Activated CD8-positive, alpha-beta T cell treated with anti-CD3 and anti-CD28 coated beads for 36 hours (primary cell): ENCODE measurements at regions not wholly inside any gene's neighbourhood (a gene's known extent, or its start where the extent isn't known, plus 50 kb on each side); places are given as distances from the start of the nearest gene placed in this dataset.
"Not testable (repeated sequence)": the region's sequence is repeated elsewhere in the genome, so short reads cannot be mapped to it uniquely, and the experiment has no call there.

Experiments
- ATAC-seq: fragments of 200-7000 bp; cut with Tn5 transposase; one replicate; pipeline ENCODE4 v1.10.0; 2021; ENCODE audit warnings: mild to moderate bottlenecking, moderate library complexity
- CTCF ChIA-PET: fragments of 350-600 bp; sonication (Branson Sonifier 250); formaldehyde crosslinking; loops from one replicate; lab custom pipeline; 2021; ENCODE audit warnings: antibody characterized with exemption; lab: Charles Lee
- POLR2A ChIA-PET: fragments of 350-600 bp; sonication (Branson Sonifier 250); formaldehyde crosslinking; loops from one replicate; lab custom pipeline; 2021; ENCODE audit warnings: antibody characterized with exemption; lab: Charles Lee
- DNase-seq: peaks from one replicate; pipeline ENCODE4 v3.0.0-alpha.2; 2020
- H3K27ac Mint-ChIP-seq: one replicate; pipeline ENCODE4 v1.8.0; 2021; ENCODE audit warnings: mild to moderate bottlenecking, mixed read lengths
- H3K27me3 Mint-ChIP-seq: one replicate; pipeline ENCODE4 v1.8.0; 2021; ENCODE audit warnings: mixed read lengths
- H3K36me3 Mint-ChIP-seq: one replicate; pipeline ENCODE4 v1.8.0; 2021; ENCODE audit warnings: low read depth, mixed read lengths
- H3K4me1 Mint-ChIP-seq: one replicate; pipeline ENCODE4 v1.8.0; 2021; ENCODE audit warnings: low read depth, mixed read lengths
- H3K4me3 Mint-ChIP-seq: one replicate; pipeline ENCODE4 v1.8.0; 2021; ENCODE audit warnings: mild to moderate bottlenecking, moderate library complexity, mixed read lengths
- H3K9me3 Mint-ChIP-seq: one replicate; pipeline ENCODE4 v1.8.0; 2021; ENCODE audit warnings: mixed read lengths
- CTCF ChIP-seq: fragments of 200-600 bp; IDR thresholded peaks from one replicate; pipeline ENCODE4 v1.8.0; 2022; ENCODE audit warnings: antibody characterized with exemption, mild to moderate bottlenecking
- intact Hi-C: fragments of 100-400 bp; cut with micrococcal nuclease; formaldehyde crosslinking; loops from one replicate; pipeline ENCODE4 v1.10.0; 2022

DNA sequence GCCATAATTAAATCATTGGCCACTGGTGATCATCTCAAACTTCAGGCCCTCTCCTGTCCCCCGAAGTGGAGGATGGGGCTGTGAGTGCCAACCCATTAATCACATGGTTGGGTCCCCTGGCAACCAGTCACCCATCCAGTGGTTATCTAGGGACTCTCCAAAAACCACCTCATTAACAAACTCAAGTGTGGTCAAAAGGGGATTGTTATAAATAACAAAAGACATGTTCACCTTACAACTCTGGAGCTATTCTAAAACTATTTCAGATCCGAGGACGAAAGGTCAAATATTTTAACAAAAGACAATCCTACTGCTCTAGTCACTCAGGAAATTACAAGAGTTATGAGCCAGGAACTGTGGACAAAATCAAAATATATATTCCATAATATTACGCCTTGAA lies 60.0 kb upstream of the PRNP start:
- DNase-seq = no peak
- CTCF ChIA-PET = interaction anchor here (1.5 kb wide), 1 partner anchor 72 kb away, joined by 3 read pairs; no protein-coding TSS in a partner anchor
- intact Hi-C loops = no loop called here

DNA sequence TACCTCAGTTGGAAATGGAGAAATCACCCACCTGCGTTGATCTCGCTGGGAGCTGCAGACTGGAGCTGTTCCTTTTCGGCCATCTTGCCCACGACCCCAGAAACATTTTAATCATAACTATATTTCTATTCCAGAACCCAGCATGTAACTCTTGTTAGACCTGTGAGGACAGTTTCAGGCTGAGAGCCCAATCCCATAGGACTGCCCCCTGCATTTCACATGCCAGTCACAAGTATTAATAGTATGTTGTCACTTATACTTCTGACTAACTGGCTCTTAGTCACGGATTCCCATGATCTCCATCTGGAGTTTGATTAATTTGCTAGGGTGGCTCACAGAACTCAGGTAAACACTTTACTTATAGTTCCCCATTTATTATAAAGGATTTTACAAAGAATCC lies 60.6 kb upstream of the PRNP start:
- DNase-seq (no peak), ATAC-seq (no peak)
- peaks cover 8% of the 10 kb centered on the region for H3K27me3 Mint-ChIP-seq
- intact Hi-C loops = no loop called here
- no peaks in the 10 kb centered on the region for H3K36me3 Mint-ChIP-seq
- ChIA-PET POLR2A (no interaction called here), CTCF (interaction anchor here (1.5 kb wide), 1 partner anchor 72 kb away, joined by 3 read pairs; no protein-coding TSS in a partner anchor)
- no peak for TF ChIP-seq CTCF
- H3K9me3 Mint-ChIP-seq = peaks cover 3% of the 10 kb centered on the region
- no peaks in the 10 kb centered on the region for H3K4me1 Mint-ChIP-seq
- no peak overlapping the region for H3K4me3 Mint-ChIP-seq
- no peak overlapping the region for H3K27ac Mint-ChIP-seq

More for the DNA sequence above, 60.0 kb upstream of the PRNP start:
- POLR2A ChIA-PET = no interaction called here
- ATAC-seq = no peak
- peaks cover 8% of the 10 kb centered on the region for H3K27me3 Mint-ChIP-seq
- no peak overlapping the region for H3K4me3 Mint-ChIP-seq
- H3K4me1 Mint-ChIP-seq = no peaks in the 10 kb centered on the region
- no peak for TF ChIP-seq CTCF
- H3K36me3 Mint-ChIP-seq = no peaks in the 10 kb centered on the region
- no peak overlapping the region for H3K27ac Mint-ChIP-seq
- H3K9me3 Mint-ChIP-seq = peaks cover 3% of the 10 kb centered on the region

- H3K4me3 Mint-ChIP-seq, H3K9me3 Mint-ChIP-seq, POLR2A ChIA-PET, H3K27me3 Mint-ChIP-seq, H3K36me3 Mint-ChIP-seq, ATAC-seq, DNase-seq, H3K27ac Mint-ChIP-seq, H3K4me1 Mint-ChIP-seq, intact Hi-C loops: not testable (repeated sequence)
- CTCF ChIA-PET = interaction anchor here (1.5 kb wide), 1 partner anchor 73 kb away, joined by 3 read pairs; no protein-coding TSS in a partner anchor
Observed at GRCh38 chr20:4624675-4625336, 61.5 kb upstream of the PRNP start.

GRCh38 chr20:4619144-4619543 lies 67.1 kb upstream of the PRNP start:
- H3K4me3 Mint-ChIP-seq, intact Hi-C loops, CTCF ChIA-PET, H3K27ac Mint-ChIP-seq, H3K9me3 Mint-ChIP-seq, DNase-seq, H3K4me1 Mint-ChIP-seq, ATAC-seq, H3K36me3 Mint-ChIP-seq, POLR2A ChIA-PET, H3K27me3 Mint-ChIP-seq: not testable (repeated sequence)

GRCh38 chr20:4617484-4617883 lies 68.8 kb upstream of the PRNP start:
- TF ChIP-seq CTCF = no peak
- intact Hi-C loops = no loop called here
- ChIA-PET CTCF (interaction anchor here (1.4 kb wide), 1 partner anchor 25 kb away, joined by 4 read pairs; no protein-coding TSS in a partner anchor), POLR2A (no interaction called here)
- no peaks in the 10 kb centered on the region for H3K36me3 Mint-ChIP-seq
- DNase-seq (no peak), ATAC-seq (no peak)
- peaks cover 3% of the 10 kb centered on the region for H3K27me3 Mint-ChIP-seq
- peaks cover 2% of the 10 kb centered on the region for H3K4me1 Mint-ChIP-seq
- H3K27ac Mint-ChIP-seq = no peak overlapping the region
- no peak overlapping the region for H3K4me3 Mint-ChIP-seq
- H3K9me3 Mint-ChIP-seq = peaks cover 5% of the 10 kb centered on the region

DNA sequence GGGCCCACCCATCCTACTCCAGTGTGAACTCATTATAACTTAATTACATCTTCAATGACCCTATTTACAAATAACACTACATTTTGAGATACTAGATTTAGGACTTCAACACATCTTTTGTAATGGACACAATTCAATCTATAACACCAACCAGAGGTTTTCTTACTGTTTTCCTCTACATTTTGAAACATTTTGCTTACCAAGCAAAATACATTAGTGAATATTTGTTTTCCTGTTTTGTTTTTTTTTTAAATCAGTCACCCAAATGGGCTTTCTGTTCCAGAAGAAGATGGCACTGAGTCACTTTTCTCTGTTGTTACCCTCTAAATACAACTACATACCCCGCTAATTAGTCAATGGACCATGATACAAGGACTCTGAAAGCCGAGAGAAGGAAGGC lies 69.2 kb upstream of the PRNP start:
- Mint-ChIP-seq H3K9me3 (peaks cover 3% of the 10 kb centered on the region), H3K36me3 (no peaks in the 10 kb centered on the region), H3K27ac (no peak overlapping the region), H3K4me1 (peaks cover 2% of the 10 kb centered on the region), H3K4me3 (no peak overlapping the region), H3K27me3 (no peaks in the 10 kb centered on the region)
- ChIA-PET POLR2A (no interaction called here), CTCF (interaction anchor here (1.0 to 1.4 kb wide), 2 partner anchors 9 to 24 kb away, joined by 3 to 4 read pairs; no protein-coding TSS in a partner anchor)
- TF ChIP-seq CTCF = no peak
- DNase-seq (no peak), ATAC-seq (no peak)
- intact Hi-C loops = no loop called here
